HFFc6 (cell line): ENCODE measurements at regions not wholly inside any gene's neighbourhood (a gene's known extent, or its start where the extent isn't known, plus 50 kb on each side); places are given as distances from the start of the nearest gene placed in this dataset.
A peak's percentile ranks its signal among the peaks of the same experiment; 100 is the strongest.

Experiments used
- DNase-seq: peaks from one replicate; pipeline ENCODE4 v3.0.0-alpha.2; 2018
- H3K27ac Mint-ChIP-seq: 2 replicates; pipeline ENCODE4 v1.8.0; 2020; ENCODE audit warnings: mild to moderate bottlenecking, mixed read lengths
- H3K27me3 Mint-ChIP-seq: 2 replicates; pipeline ENCODE4 v1.8.0; 2021; ENCODE audit warnings: mild to moderate bottlenecking, moderate library complexity, mixed read lengths; ENCODE audit not compliant: insufficient read depth
- H3K36me3 Mint-ChIP-seq: 2 replicates; pipeline ENCODE4 v1.8.0; 2021; ENCODE audit warnings: low read depth, mixed read lengths
- H3K4me1 Mint-ChIP-seq: 2 replicates; pipeline ENCODE4 v1.8.0; 2020; ENCODE audit warnings: low read depth, mixed read lengths
- H3K4me3 Mint-ChIP-seq: 2 replicates; pipeline ENCODE4 v1.8.0; 2020; ENCODE audit warnings: mild to moderate bottlenecking, moderate library complexity, mixed read lengths
- H3K9me3 Mint-ChIP-seq: 2 replicates; pipeline ENCODE4 v1.8.0; 2020; ENCODE audit warnings: mild to moderate bottlenecking, mixed read lengths
- TF ChIP-seq, protein P1 (sequence below): fragments of 200-600 bp; sonication (generic); IDR thresholded peaks from 2 replicates; pipeline ENCODE4 v1.5.0; 2021; ENCODE audit warnings: antibody characterized with exemption, mild to moderate bottlenecking

DNA sequence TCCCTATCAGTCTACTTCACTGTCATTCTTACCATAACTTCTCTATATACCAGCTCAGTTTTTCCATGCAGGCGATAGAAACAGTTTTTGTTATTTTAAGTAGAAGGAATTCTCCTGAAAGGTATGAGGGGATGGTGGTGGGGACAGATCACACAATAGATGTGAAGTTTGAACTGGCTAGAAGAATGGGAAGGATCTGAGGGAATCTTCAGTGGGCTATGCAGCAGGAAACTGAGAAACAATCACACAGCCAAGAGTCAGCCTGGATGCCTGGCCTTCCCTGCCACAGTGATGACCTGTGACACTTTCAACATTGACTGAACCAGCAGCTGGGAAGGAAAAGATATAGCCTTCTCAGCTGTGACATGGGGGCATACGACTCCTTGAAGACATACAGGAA, 329.1 kb upstream of the GULP1 start:
- Mint-ChIP-seq H3K9me3 (no peaks in the 10 kb centered on the region), H3K4me1 (peaks cover 11% of the 10 kb centered on the region), H3K27ac (no peak overlapping the region), H3K36me3 (no peaks in the 10 kb centered on the region), H3K27me3 (no peaks in the 10 kb centered on the region), H3K4me3 (no peak overlapping the region)
- DNase-seq, result no peak
- TF ChIP-seq, protein P1, sequence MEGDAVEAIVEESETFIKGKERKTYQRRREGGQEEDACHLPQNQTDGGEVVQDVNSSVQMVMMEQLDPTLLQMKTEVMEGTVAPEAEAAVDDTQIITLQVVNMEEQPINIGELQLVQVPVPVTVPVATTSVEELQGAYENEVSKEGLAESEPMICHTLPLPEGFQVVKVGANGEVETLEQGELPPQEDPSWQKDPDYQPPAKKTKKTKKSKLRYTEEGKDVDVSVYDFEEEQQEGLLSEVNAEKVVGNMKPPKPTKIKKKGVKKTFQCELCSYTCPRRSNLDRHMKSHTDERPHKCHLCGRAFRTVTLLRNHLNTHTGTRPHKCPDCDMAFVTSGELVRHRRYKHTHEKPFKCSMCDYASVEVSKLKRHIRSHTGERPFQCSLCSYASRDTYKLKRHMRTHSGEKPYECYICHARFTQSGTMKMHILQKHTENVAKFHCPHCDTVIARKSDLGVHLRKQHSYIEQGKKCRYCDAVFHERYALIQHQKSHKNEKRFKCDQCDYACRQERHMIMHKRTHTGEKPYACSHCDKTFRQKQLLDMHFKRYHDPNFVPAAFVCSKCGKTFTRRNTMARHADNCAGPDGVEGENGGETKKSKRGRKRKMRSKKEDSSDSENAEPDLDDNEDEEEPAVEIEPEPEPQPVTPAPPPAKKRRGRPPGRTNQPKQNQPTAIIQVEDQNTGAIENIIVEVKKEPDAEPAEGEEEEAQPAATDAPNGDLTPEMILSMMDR, result no peak

DNA sequence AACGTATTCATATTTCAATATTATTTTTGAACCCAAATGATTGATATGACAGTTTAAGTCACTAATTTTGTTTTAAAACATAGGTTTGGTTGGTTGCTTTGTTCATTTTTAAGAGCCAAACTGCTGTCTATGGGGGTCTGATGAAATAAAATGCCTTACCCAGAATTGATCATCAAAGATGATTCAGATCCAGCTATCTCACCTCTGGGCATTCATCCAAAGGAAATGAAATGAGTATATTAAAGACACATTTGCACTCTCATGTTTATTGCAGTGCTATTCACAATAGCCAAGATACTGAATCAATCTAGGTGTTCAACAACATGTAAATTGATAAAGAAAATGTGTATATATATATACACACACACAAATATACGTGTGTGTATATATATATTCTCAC, 326.9 kb upstream of the GULP1 start:
- no peak overlapping the region for H3K4me3 Mint-ChIP-seq
- H3K9me3 Mint-ChIP-seq, result no peaks in the 10 kb centered on the region
- H3K36me3 Mint-ChIP-seq, result no peaks in the 10 kb centered on the region
- peaks cover 17% of the 10 kb centered on the region for H3K4me1 Mint-ChIP-seq
- H3K27ac Mint-ChIP-seq, result no peak overlapping the region
- no peaks in the 10 kb centered on the region for H3K27me3 Mint-ChIP-seq
- TF ChIP-seq, protein P1, result no peak
- peak; percentile 39 for DNase-seq

DNA sequence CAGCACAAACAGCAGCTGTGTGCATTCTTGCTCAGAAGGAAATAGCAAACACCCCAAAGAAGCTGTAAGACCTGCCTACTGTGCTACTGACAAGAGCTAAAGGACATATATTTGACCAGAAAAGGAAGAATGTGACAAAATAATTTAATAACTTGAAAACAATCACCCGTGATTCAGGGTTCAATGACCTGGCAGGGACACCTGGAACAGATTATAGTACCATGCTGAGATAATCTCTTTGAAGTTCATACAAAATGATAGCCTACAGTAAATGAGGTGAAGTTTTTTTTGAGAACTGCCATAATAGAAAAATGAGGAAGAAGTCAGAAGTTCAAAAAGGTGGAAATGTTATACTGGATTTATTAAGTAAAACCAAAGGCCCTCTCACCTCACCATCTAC, 324.8 kb upstream of the GULP1 start:
- no peaks in the 10 kb centered on the region for H3K9me3 Mint-ChIP-seq

DNA sequence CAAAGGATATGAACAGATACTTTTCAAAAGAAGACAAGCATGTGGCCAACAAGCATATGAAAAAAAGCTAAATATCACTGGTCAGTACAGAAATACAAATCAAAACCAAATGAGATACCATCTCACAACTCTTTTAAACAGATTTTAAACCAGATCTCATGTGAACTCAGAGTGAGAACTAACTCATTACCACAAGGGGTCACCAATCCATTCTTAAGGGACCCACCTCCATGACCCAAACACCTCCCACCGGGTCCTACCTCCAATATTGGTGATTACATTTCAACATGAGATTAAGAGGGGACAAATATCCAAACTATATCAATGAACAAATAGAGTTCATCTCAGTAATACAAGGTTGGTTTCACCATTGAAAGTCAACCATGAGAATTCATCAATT, 319.8 kb upstream of the GULP1 start:
- Mint-ChIP-seq H3K9me3 (no peaks in the 10 kb centered on the region), H3K36me3 (no peaks in the 10 kb centered on the region), H3K4me3 (no peak overlapping the region), H3K27me3 (no peaks in the 10 kb centered on the region), H3K4me1 (peaks cover 18% of the 10 kb centered on the region), H3K27ac (no peak overlapping the region)
- no peak for DNase-seq
- TF ChIP-seq, protein P1, result peak; percentile 26; the same call in 1 of the 2 replicates

More for the DNA sequence above, 324.8 kb upstream of the GULP1 start:
- TF ChIP-seq, protein P1, result no peak
- Mint-ChIP-seq H3K27me3 (no peaks in the 10 kb centered on the region), H3K36me3 (no peaks in the 10 kb centered on the region), H3K27ac (no peak overlapping the region), H3K4me1 (peaks cover 9% of the 10 kb centered on the region), H3K4me3 (no peak overlapping the region)
- no peak for DNase-seq

DNA sequence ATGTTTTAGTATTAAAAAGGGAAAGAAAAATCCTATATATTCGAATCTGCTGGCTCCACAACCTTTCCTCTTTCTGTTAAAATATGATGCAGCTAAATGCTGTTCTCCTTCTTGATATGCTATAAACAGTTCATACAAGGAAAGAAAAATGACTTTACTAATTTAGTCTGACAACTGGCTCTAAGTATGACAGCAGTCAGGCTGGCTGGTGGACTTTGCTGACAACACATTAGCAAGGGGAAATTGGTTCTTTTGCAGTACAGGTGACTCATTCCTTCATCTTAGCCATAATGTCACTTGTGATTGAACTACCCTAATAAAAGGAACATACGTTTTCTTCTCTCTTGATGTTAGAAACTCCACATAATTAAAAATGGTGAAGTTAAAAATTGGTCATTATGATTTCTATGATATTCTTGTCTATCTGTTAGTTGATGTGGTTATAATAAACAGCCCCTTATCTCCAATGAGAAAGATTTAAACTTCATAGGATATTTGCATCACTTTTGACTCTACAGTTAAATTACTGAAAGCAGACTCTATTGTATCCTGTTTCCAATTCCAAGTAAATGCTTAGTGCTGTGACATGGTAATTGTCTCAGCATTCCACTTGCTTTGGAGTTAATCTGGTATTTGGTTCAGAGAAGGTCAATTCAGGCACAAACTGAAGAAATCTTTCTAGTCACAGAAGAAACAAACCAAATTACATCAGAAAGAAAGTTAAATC, 315.3 kb upstream of the GULP1 start:
- Mint-ChIP-seq H3K4me3 (no peak overlapping the region), H3K9me3 (no peaks in the 10 kb centered on the region), H3K4me1 (peaks cover 9% of the 10 kb centered on the region), H3K27me3 (no peaks in the 10 kb centered on the region), H3K27ac (no peak overlapping the region), H3K36me3 (no peaks in the 10 kb centered on the region)
- DNase-seq, result no peak
- TF ChIP-seq, protein P1, result no peak
